ENCODE measurements at regions not wholly inside any gene's neighbourhood (a gene's known extent, or its start where the extent isn't known, plus 50 kb on each side); places are given as distances from the start of the nearest gene placed in this dataset.

- Histone ChIP-seq H3K36me3 (ENCODE audit: insufficient read depth, low read length, poor library complexity, severe bottlenecking) (no peaks in the 10 kb centered on the region), H3K27me3 (replicated peaks; ENCODE audit: insufficient read depth, low read depth, low read length, poor library complexity) (no peaks in the 10 kb centered on the region), H3K4me1 (ENCODE audit: insufficient read depth, low read length, poor library complexity, severe bottlenecking) (no peaks in the 10 kb centered on the region), H3K27ac (ENCODE audit: low read depth, low read length, poor library complexity, severe bottlenecking) (no peak overlapping the region), H3K9me3 (ENCODE audit: low read depth, low read length, poor library complexity, severe bottlenecking) (no peaks in the 10 kb centered on the region), H3K4me3 (ENCODE audit: low read depth, low read length, poor library complexity, severe bottlenecking) (no peak overlapping the region)
- ChIA-PET CTCF (no interaction called here), POLR2A (ENCODE audit: low non-redundant PET) (no interaction called here)
- no peak for TF ChIP-seq CTCF (conservative IDR thresholded peaks at IDR 0.05; ENCODE audit: low read depth, low read length)
- no peak for TF ChIP-seq EZH2 (IDR thresholded peaks at IDR 0.05; ENCODE audit: borderline replicate concordance, low read depth, low read length, poor library complexity, severe bottlenecking)
- DNase-seq (ENCODE audit: low spot score), result no peak
- BruUV-seq (replicated peaks), result no TSS peak
- intact Hi-C loops (cut with micrococcal nuclease; ENCODE audit: unreplicated experiment), result no loop called here
These were observed 267.9 kb upstream of the CITED2 start for GRCh38 chr6:139642346-139642745.

DNA sequence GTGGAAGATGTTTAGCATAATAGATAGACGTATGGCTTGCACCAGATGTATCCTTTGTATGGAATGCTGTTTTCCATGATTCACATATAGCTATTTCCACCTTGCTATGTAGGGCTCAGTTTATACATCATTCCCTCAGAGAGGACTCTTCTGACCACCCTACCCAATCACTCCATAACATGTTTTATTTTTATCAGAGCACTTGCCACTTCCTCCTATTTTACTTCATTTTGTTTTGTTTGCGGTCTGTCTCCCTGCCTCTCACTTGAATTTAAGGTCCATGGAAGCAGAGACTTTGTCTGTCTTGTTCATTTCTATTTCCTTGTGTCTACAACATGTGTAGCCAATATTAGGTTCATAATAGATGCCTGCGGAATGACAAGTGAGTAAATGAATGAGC lies 266.9 kb upstream of the CITED2 start:
- TF ChIP-seq CTCF (conservative IDR thresholded peaks at IDR 0.05; ENCODE audit: low read depth, low read length) (no peak), EZH2 (IDR thresholded peaks at IDR 0.05; ENCODE audit: borderline replicate concordance, low read depth, low read length, poor library complexity, severe bottlenecking) (no peak)
- intact Hi-C loops (cut with micrococcal nuclease; ENCODE audit: unreplicated experiment), result no loop called here
- Histone ChIP-seq H3K27ac (ENCODE audit: low read depth, low read length, poor library complexity, severe bottlenecking) (no peak overlapping the region), H3K9me3 (ENCODE audit: low read depth, low read length, poor library complexity, severe bottlenecking) (no peaks in the 10 kb centered on the region), H3K27me3 (replicated peaks; ENCODE audit: insufficient read depth, low read depth, low read length, poor library complexity) (no peaks in the 10 kb centered on the region), H3K36me3 (ENCODE audit: insufficient read depth, low read length, poor library complexity, severe bottlenecking) (no peaks in the 10 kb centered on the region), H3K4me1 (ENCODE audit: insufficient read depth, low read length, poor library complexity, severe bottlenecking) (no peaks in the 10 kb centered on the region), H3K4me3 (ENCODE audit: low read depth, low read length, poor library complexity, severe bottlenecking) (no peak overlapping the region)
- CTCF ChIA-PET, result no interaction called here
- DNase-seq (ENCODE audit: low spot score), result no peak
- POLR2A ChIA-PET (ENCODE audit: low non-redundant PET), result no interaction called here
- no TSS peak for BruUV-seq (replicated peaks)

DNA sequence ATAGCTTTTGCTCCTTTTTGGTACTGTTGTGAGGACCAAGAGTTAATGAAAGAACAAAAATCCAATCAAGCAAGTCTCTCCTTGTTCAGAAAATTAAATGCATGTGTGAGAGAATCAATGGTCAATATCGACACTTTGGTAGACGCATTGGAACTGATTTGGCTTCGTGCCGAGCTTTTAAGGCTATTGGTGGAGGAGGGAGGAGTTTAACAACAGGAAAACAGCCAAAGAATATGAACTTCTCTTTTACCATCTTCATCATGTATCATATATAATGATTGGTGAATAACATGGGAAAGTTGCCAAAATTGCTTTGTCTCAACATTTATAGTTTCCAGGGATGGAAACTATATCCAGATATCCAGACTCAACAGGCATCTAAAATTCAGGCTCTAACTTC lies 266.5 kb upstream of the CITED2 start:
- CTCF ChIA-PET, result no interaction called here

More for the DNA sequence above, 266.5 kb upstream of the CITED2 start:
- Histone ChIP-seq H3K4me3 (ENCODE audit: low read depth, low read length, poor library complexity, severe bottlenecking) (no peak overlapping the region), H3K27me3 (replicated peaks; ENCODE audit: insufficient read depth, low read depth, low read length, poor library complexity) (no peaks in the 10 kb centered on the region), H3K27ac (ENCODE audit: low read depth, low read length, poor library complexity, severe bottlenecking) (no peak overlapping the region), H3K36me3 (ENCODE audit: insufficient read depth, low read length, poor library complexity, severe bottlenecking) (no peaks in the 10 kb centered on the region), H3K9me3 (ENCODE audit: low read depth, low read length, poor library complexity, severe bottlenecking) (no peaks in the 10 kb centered on the region), H3K4me1 (ENCODE audit: insufficient read depth, low read length, poor library complexity, severe bottlenecking) (no peaks in the 10 kb centered on the region)
- TF ChIP-seq CTCF (conservative IDR thresholded peaks at IDR 0.05; ENCODE audit: low read depth, low read length) (no peak), EZH2 (IDR thresholded peaks at IDR 0.05; ENCODE audit: borderline replicate concordance, low read depth, low read length, poor library complexity, severe bottlenecking) (no peak)
- intact Hi-C loops (cut with micrococcal nuclease; ENCODE audit: unreplicated experiment), result no loop called here
- no peak for DNase-seq (ENCODE audit: low spot score)
- POLR2A ChIA-PET (ENCODE audit: low non-redundant PET), result no interaction called here
- BruUV-seq (replicated peaks), result no TSS peak

Data from A673 (cell line).